GM23338 (cell line): ENCODE measurements at regions not wholly inside any gene's neighbourhood (a gene's known extent, or its start where the extent isn't known, plus 50 kb on each side); places are given as distances from the start of the nearest gene placed in this dataset.

Experiments used
- CTCF ChIP-seq, 2 experiments: fragments of 200-600 bp in 1 of 2; sonication (generic) in 1 of 2; conservative IDR thresholded peaks; 2 replicates each; pipeline versions ENCODE4 v1.5.1 to v1.6.1; 2016 to 2017; ENCODE audit warnings: antibody characterized with exemption in 2 of 2, low read depth in 2 of 2, mild to moderate bottlenecking in 2 of 2, moderate library complexity in 1 of 2
- EZH2phosphoT487 ChIP-seq: fragments of 200-600 bp; sonication (generic); IDR thresholded peaks from one replicate; pipeline ENCODE4 v1.8.1; 2018; ENCODE audit warnings: antibody characterized with exemption; ENCODE audit not compliant: unreplicated experiment

- TF ChIP-seq CTCF (conservative IDR thresholded peaks at IDR 0.05; ENCODE audit: low read depth in 2 of 2), result no peak
- TF ChIP-seq EZH2phosphoT487, result no peak
These were observed 114.5 kb downstream of the FAM53A start for GRCh38 chr4:1569461-1570151.
